ENCODE measurements at regions not wholly inside any gene's neighbourhood (a gene's known extent, or its start where the extent isn't known, plus 50 kb on each side); places are given as distances from the start of the nearest gene placed in this dataset.

- DNase-seq (ENCODE audit: low spot score), result no peak
These were observed 426.0 kb downstream of the TYW1 start for GRCh38 chr7:67422601-67423000.

- no peak for DNase-seq (ENCODE audit: low spot score)
These were observed 426.4 kb downstream of the TYW1 start for GRCh38 chr7:67423065-67423464.

GRCh38 chr7:67426654-67427053, 430.0 kb downstream of the TYW1 start:
- DNase-seq (ENCODE audit: low spot score), result no peak

GRCh38 chr7:67429735-67430134, 433.1 kb downstream of the TYW1 start:
- no peak for DNase-seq (ENCODE audit: low spot score)

GRCh38 chr7:67432536-67433234, 436.1 kb downstream of the TYW1 start:
- DNase-seq (ENCODE audit: low spot score), result no peak

GRCh38 chr7:67435894-67436535, 439.4 kb downstream of the TYW1 start:
- no peak for DNase-seq (ENCODE audit: low spot score)

- no peak for DNase-seq (ENCODE audit: low spot score)
These were observed 441.7 kb downstream of the TYW1 start for GRCh38 chr7:67438198-67438882.

- no peak for DNase-seq (ENCODE audit: low spot score)
These were observed 442.4 kb downstream of the TYW1 start for GRCh38 chr7:67438913-67439505.

GRCh38 chr7:67440321-67440720, 443.7 kb downstream of the TYW1 start:
- DNase-seq (ENCODE audit: low spot score), result no peak

GRCh38 chr7:67445728-67446127, 449.1 kb downstream of the TYW1 start:
- DNase-seq (ENCODE audit: low spot score), result no peak

GRCh38 chr7:67447297-67447696, 450.7 kb downstream of the TYW1 start:
- DNase-seq (ENCODE audit: low spot score), result no peak

- no peak for DNase-seq (ENCODE audit: low spot score)
These were observed 451.6 kb downstream of the TYW1 start for GRCh38 chr7:67448271-67448670.

- no peak for DNase-seq (ENCODE audit: low spot score)
These were observed 453.5 kb downstream of the TYW1 start for GRCh38 chr7:67450171-67450570.

GRCh38 chr7:67451306-67451705, 454.7 kb downstream of the TYW1 start:
- DNase-seq (ENCODE audit: low spot score), result no peak

GRCh38 chr7:67452516-67453026, 455.9 kb downstream of the TYW1 start:
- DNase-seq (ENCODE audit: low spot score), result no peak

- DNase-seq (ENCODE audit: low spot score), result no peak
These were observed 457.1 kb downstream of the TYW1 start for GRCh38 chr7:67453580-67454380.

- no peak for DNase-seq (ENCODE audit: low spot score)
These were observed 458.9 kb downstream of the TYW1 start for GRCh38 chr7:67455508-67455907.

GRCh38 chr7:67462781-67463191, 466.2 kb downstream of the TYW1 start:
- no peak for DNase-seq (ENCODE audit: low spot score)

- DNase-seq (ENCODE audit: low spot score), result no peak
These were observed 466.7 kb downstream of the TYW1 start for GRCh38 chr7:67463316-67463715.

- no peak for DNase-seq (ENCODE audit: low spot score)
These were observed 467.4 kb downstream of the TYW1 start for GRCh38 chr7:67463983-67464382.

GRCh38 chr7:67466109-67466508, 469.5 kb downstream of the TYW1 start:
- DNase-seq (ENCODE audit: low spot score), result no peak

GRCh38 chr7:67470256-67470751, 473.7 kb downstream of the TYW1 start:
- no peak for DNase-seq (ENCODE audit: low spot score)

All from hematopoietic multipotent progenitor cell treated with erythropoietin and hydrocortisone succinate and interleukin-3 and kit ligand, for 17 days (in vitro differentiated cells).